H9 (cell line): ENCODE measurements at regions not wholly inside any gene's neighbourhood (a gene's known extent, or its start where the extent isn't known, plus 50 kb on each side); places are given as distances from the start of the nearest gene placed in this dataset.

Experiments used
- DNase-seq: peaks from one replicate; pipeline ENCODE4 v3.0.0-alpha.2; 2017
- H2AFZ ChIP-seq: one replicate; pipeline ENCODE4 v1.6.1; 2013; ENCODE audit warnings: mild to moderate bottlenecking, low read length, control low read depth, moderate library complexity
- H2AK5ac ChIP-seq: 2 replicates; pipeline ENCODE4 v1.6.1; 2013; ENCODE audit warnings: low read length, control low read depth, mixed read lengths; ENCODE audit not compliant: insufficient read length
- H2BK120ac ChIP-seq: one replicate; pipeline ENCODE4 v1.6.1; 2013; ENCODE audit warnings: low read depth, mild to moderate bottlenecking, low read length, control low read depth, inconsistent platforms; ENCODE audit not compliant: poor library complexity, severe bottlenecking
- H2BK12ac ChIP-seq: 2 replicates; pipeline ENCODE4 v1.6.1; 2013; ENCODE audit warnings: low read length, control low read depth, mixed read lengths, low read depth; ENCODE audit not compliant: insufficient read length
- H2BK15ac ChIP-seq: 2 replicates; pipeline ENCODE4 v1.6.1; 2013; ENCODE audit warnings: low read depth, low read length, control low read depth
- H2BK20ac ChIP-seq: one replicate; pipeline ENCODE4 v1.6.1; 2013; ENCODE audit warnings: low read depth, mild to moderate bottlenecking, low read length, control low read depth, inconsistent platforms; ENCODE audit not compliant: poor library complexity, severe bottlenecking
- H2BK5ac ChIP-seq: 2 replicates; pipeline ENCODE4 v1.6.1; 2013; ENCODE audit warnings: low read length, control low read depth, mixed read lengths; ENCODE audit not compliant: insufficient read length
- H3K14ac ChIP-seq: 2 replicates; pipeline ENCODE4 v1.6.1; 2013; ENCODE audit warnings: low read length, control low read depth; ENCODE audit not compliant: insufficient read depth
- H3K18ac ChIP-seq: 2 replicates; pipeline ENCODE4 v1.6.1; 2013; ENCODE audit warnings: low read depth, mild to moderate bottlenecking, mixed read lengths, low read length, control low read depth; ENCODE audit not compliant: insufficient read length
- H3K23ac ChIP-seq: 2 replicates; pipeline ENCODE4 v1.6.1; 2013; ENCODE audit warnings: low read length, control low read depth, mixed read lengths, low read depth; ENCODE audit not compliant: insufficient read length
- H3K23me2 ChIP-seq: 2 replicates; pipeline ENCODE4 v1.6.1; 2013; ENCODE audit warnings: low read depth, mild to moderate bottlenecking, mixed read lengths, low read length, control low read depth; ENCODE audit not compliant: insufficient read length, poor library complexity, severe bottlenecking
- H3K27ac ChIP-seq: 2 replicates; pipeline ENCODE4 v1.5.1; 2013; ENCODE audit warnings: low read length, control low read depth, mixed read lengths, low read depth; ENCODE audit not compliant: insufficient read length
- H3K27me3 ChIP-seq: 2 replicates; pipeline ENCODE4 v1.6.1; 2013; ENCODE audit warnings: low read length, control low read depth, inconsistent platforms; ENCODE audit not compliant: insufficient read depth
- H3K4ac ChIP-seq: 2 replicates; pipeline ENCODE4 v1.6.1; 2013; ENCODE audit warnings: low read depth, mild to moderate bottlenecking, control low read depth, inconsistent platforms, low read length, moderate library complexity
- H3K4me1 ChIP-seq: 2 replicates; pipeline ENCODE4 v1.6.1; 2013; ENCODE audit warnings: low read length, control low read depth, inconsistent platforms; ENCODE audit not compliant: insufficient read depth
- H3K4me2 ChIP-seq: 2 replicates; pipeline ENCODE4 v1.6.1; 2013; ENCODE audit warnings: low read length, control low read depth, mixed read lengths; ENCODE audit not compliant: insufficient read length, insufficient read depth
- H3K56ac ChIP-seq: 2 replicates; pipeline ENCODE4 v1.6.1; 2013; ENCODE audit warnings: low read depth, mild to moderate bottlenecking, mixed read lengths, low read length, control low read depth; ENCODE audit not compliant: insufficient read length
- H3K79me1 ChIP-seq: 2 replicates; pipeline ENCODE4 v1.6.1; 2013; ENCODE audit warnings: low read depth, mild to moderate bottlenecking, moderate library complexity, low read length, control low read depth, inconsistent platforms; ENCODE audit not compliant: insufficient read depth, poor library complexity, severe bottlenecking
- H3K79me2 ChIP-seq: 2 replicates; pipeline ENCODE4 v1.6.1; 2013; ENCODE audit warnings: low read length, control low read depth, inconsistent platforms; ENCODE audit not compliant: insufficient read depth
- H3K9ac ChIP-seq: 2 replicates; pipeline ENCODE4 v1.6.1; 2013; ENCODE audit warnings: low read length, control low read depth, mixed read lengths; ENCODE audit not compliant: insufficient read length; ENCODE audit errors: extremely low read depth
- H3K9me3 ChIP-seq: one replicate; pipeline ENCODE4 v1.6.1; 2013; ENCODE audit warnings: low read depth, low read length, inconsistent platforms; ENCODE audit not compliant: control insufficient read depth
- H3T11ph ChIP-seq: one replicate; pipeline ENCODE4 v1.6.1; 2013; ENCODE audit warnings: mild to moderate bottlenecking, low read length, control low read depth, inconsistent platforms
- H4K20me1 ChIP-seq: one replicate; pipeline ENCODE4 v1.6.1; 2013; ENCODE audit not compliant: control insufficient read depth, insufficient read length, insufficient read depth
- H4K5ac ChIP-seq: 2 replicates; pipeline ENCODE4 v1.6.1; 2013; ENCODE audit warnings: low read depth, mild to moderate bottlenecking, mixed read lengths, low read length, control low read depth; ENCODE audit not compliant: insufficient read length
- H4K8ac ChIP-seq: replicated peaks from 2 replicates; pipeline ENCODE4 v1.6.1; 2013; ENCODE audit warnings: low read length, control low read depth, mixed read lengths, low read depth; ENCODE audit not compliant: insufficient read length
- H4K91ac ChIP-seq: 2 replicates; pipeline ENCODE4 v1.6.1; 2013; ENCODE audit warnings: low read depth, mild to moderate bottlenecking, moderate library complexity, mixed read lengths, low read length, control low read depth; ENCODE audit not compliant: insufficient read length
- H3K27ac Mint-ChIP-seq, 3 experiments: 2 replicates in 2 of 3; 3 replicates in 1 of 3; pipeline ENCODE4 v1.8.0; 2020 to 2021; ENCODE audit warnings: mixed read lengths in 3 of 3, mild to moderate bottlenecking in 1 of 3, moderate library complexity in 1 of 3
- H3K27me3 Mint-ChIP-seq: 2 replicates; pipeline ENCODE4 v1.8.0; 2021; ENCODE audit warnings: low read depth, mild to moderate bottlenecking, moderate library complexity, mixed read lengths
- H3K36me3 Mint-ChIP-seq, 3 experiments: 2 replicates in 2 of 3; 3 replicates in 1 of 3; pipeline ENCODE4 v1.8.0; 2020 to 2021; ENCODE audit warnings: low read depth in 3 of 3, mixed read lengths in 3 of 3; ENCODE audit not compliant: insufficient read depth in 1 of 3
- H3K4me1 Mint-ChIP-seq, 2 experiments: 2 replicates each; pipeline ENCODE4 v1.8.0; 2020; ENCODE audit warnings: mixed read lengths in 2 of 2
- H3K4me3 Mint-ChIP-seq, 2 experiments: 2 replicates in 1 of 2; 3 replicates in 1 of 2; pipeline ENCODE4 v1.8.0; 2020 to 2021; ENCODE audit warnings: mild to moderate bottlenecking in 2 of 2, mixed read lengths in 2 of 2, moderate library complexity in 1 of 2
- H3K9me3 Mint-ChIP-seq, 2 experiments: 2 replicates in 1 of 2; 3 replicates in 1 of 2; pipeline ENCODE4 v1.8.0; 2020; ENCODE audit warnings: mild to moderate bottlenecking in 2 of 2, mixed read lengths in 2 of 2, moderate library complexity in 1 of 2
- CTCF ChIP-seq: fragments of 200-600 bp; sonication (generic); conservative IDR thresholded peaks from 3 replicates; pipeline ENCODE4 v1.8.0; 2021; ENCODE audit warnings: antibody characterized with exemption, mild to moderate bottlenecking
- WGBS: extraction: QIAGEN DNeasy Blood & Tissue Kit; methylation state at CpG from one replicate; pipeline ENCODE4 v1.1.7; 2013; ENCODE audit warnings: missing lambda C conversion rate, low lambda C conversion rate, mixed read lengths; ENCODE audit not compliant: insufficient read length; ENCODE audit errors: extremely low coverage; 5-methylcytosine and 5-hydroxymethylcytosine counted together

- Histone ChIP-seq H4K8ac (no peak overlapping the region), H3K27ac (no peak overlapping the region), H4K20me1 (no peaks in the 10 kb centered on the region), H3K9ac (no peak overlapping the region), H2BK5ac (no peak overlapping the region), H3K27me3 (no peaks in the 10 kb centered on the region), H3K18ac (no peak overlapping the region), H3K4ac (no peak overlapping the region), H3K23ac (no peak overlapping the region), H2BK120ac (no peak overlapping the region), H3K4me2 (no peak overlapping the region), H3K79me1 (no peaks in the 10 kb centered on the region), H3K56ac (no peak overlapping the region), H3T11ph (no peak overlapping the region), H3K4me1 (no peaks in the 10 kb centered on the region; the same call in 1 of the 2 replicates), H3K79me2 (no peaks in the 10 kb centered on the region), H2AK5ac (no peak overlapping the region), H4K91ac (no peak overlapping the region), H4K5ac (no peak overlapping the region), H2BK15ac (no peak overlapping the region), H2BK20ac (no peak overlapping the region), H3K14ac (no peak overlapping the region), H2BK12ac (no peak overlapping the region), H2AFZ (no peak overlapping the region), H3K9me3 (no peaks in the 10 kb centered on the region), H3K23me2 (no peaks in the 10 kb centered on the region)
- H3K27me3 Mint-ChIP-seq, result no peaks in the 10 kb centered on the region
- H3K9me3 Mint-ChIP-seq, result no peaks in the 10 kb centered on the region
- TF ChIP-seq CTCF, result no peak
- no peaks in the 10 kb centered on the region for H3K36me3 Mint-ChIP-seq
- WGBS, result no CpG with 5 or more reads among the region's 1 CpG
- no peak overlapping the region for H3K27ac Mint-ChIP-seq
- no peak overlapping the region for H3K4me3 Mint-ChIP-seq
- H3K4me1 Mint-ChIP-seq, result peaks cover 14 to 15% of the 10 kb centered on the region in 2 experiments
- DNase-seq, result no peak
Measured at GRCh38 chr13:103514188-103514587, 448.0 kb upstream of the SLC10A2 start.
